A673 (cell line): ENCODE measurements at regions not wholly inside any gene's neighbourhood (a gene's known extent, or its start where the extent isn't known, plus 50 kb on each side); places are given as distances from the start of the nearest gene placed in this dataset.

ENCODE experiments used
- CTCF ChIP-seq: fragments of 300-800, 200-600 bp; sonication (generic); conservative IDR thresholded peaks from 2 replicates; pipeline ENCODE4 v1.5.1; 2017; ENCODE audit warnings: low read depth, mild to moderate bottlenecking, antibody characterized with exemption, low read length, moderate library complexity, mixed read lengths
- EZH2 ChIP-seq: fragments of 200-600 bp; sonication (generic); IDR thresholded peaks from 2 replicates; pipeline ENCODE4 v1.6.1; 2017; ENCODE audit warnings: borderline replicate concordance, low read depth, mild to moderate bottlenecking, mixed read lengths, antibody characterized with exemption, low read length; ENCODE audit not compliant: poor library complexity, severe bottlenecking

GRCh38 chr10:2943932-2944614, 123.3 kb upstream of the PFKP start:
- no peak for TF ChIP-seq CTCF
- TF ChIP-seq EZH2 = no peak
